Liver (tissue), 8 donors: ENCODE measurements at regions not wholly inside any gene's neighbourhood (a gene's known extent, or its start where the extent isn't known, plus 50 kb on each side); places are given as distances from the start of the nearest gene placed in this dataset.

Source experiments
- DNase-seq: peaks from one replicate; pipeline ENCODE4 v3.0.0-alpha.2; 2017; ENCODE audit warnings: low spot score
- H3K27ac ChIP-seq, 2 donors: one replicate each; pipeline ENCODE4 v1.7.0; 2013; ENCODE audit warnings: inconsistent platforms in 2 of 2, low read length in 2 of 2, control low read depth in 1 of 2, low read depth in 1 of 2, mild to moderate bottlenecking in 1 of 2
- H3K27me3 ChIP-seq, 4 donors: one replicate each; pipeline versions ENCODE4 v1.6.1 to v1.7.0; 2013; ENCODE audit warnings: low read length in 3 of 4, inconsistent platforms in 1 of 4, mild to moderate bottlenecking in 1 of 4, moderate library complexity in 1 of 4; ENCODE audit not compliant: control insufficient read depth in 4 of 4, insufficient read depth in 4 of 4
- H3K36me3 ChIP-seq, 4 donors: one replicate each; pipeline versions ENCODE4 v1.6.1 to v1.7.0; 2013; ENCODE audit warnings: low read length in 3 of 4, mild to moderate bottlenecking in 3 of 4, low read depth in 1 of 4, moderate library complexity in 1 of 4; ENCODE audit not compliant: control insufficient read depth in 4 of 4, insufficient read depth in 3 of 4
- H3K4me1 ChIP-seq, 4 donors: one replicate each; pipeline versions ENCODE4 v1.6.1 to v1.7.0; 2013; ENCODE audit warnings: low read length in 3 of 4, mild to moderate bottlenecking in 3 of 4, moderate library complexity in 1 of 4; ENCODE audit not compliant: control insufficient read depth in 4 of 4, insufficient read depth in 4 of 4
- H3K4me3 ChIP-seq, 3 donors: one replicate each; pipeline versions ENCODE4 v1.6.1 to v1.7.0; 2013; ENCODE audit warnings: low read length in 3 of 3, control low read depth in 1 of 3, low read depth in 1 of 3, mild to moderate bottlenecking in 1 of 3
- H3K9ac ChIP-seq, 2 donors: one replicate each; pipeline ENCODE4 v1.7.0; 2013; ENCODE audit warnings: low read length in 2 of 2, mild to moderate bottlenecking in 2 of 2, moderate library complexity in 2 of 2, control low read depth in 1 of 2, low read depth in 1 of 2
- H3K9me3 ChIP-seq, 4 donors: one replicate each; pipeline versions ENCODE4 v1.6.1 to v1.7.0; 2013; ENCODE audit warnings: low read length in 3 of 4; ENCODE audit not compliant: control insufficient read depth in 4 of 4
- CTCF ChIP-seq: fragments of 150-350 bp; IDR thresholded peaks from 2 replicates; pipeline ENCODE4 v1.5.1; 2017; ENCODE audit warnings: improper control_type of control experiment, low read depth, low read length; ENCODE audit not compliant: missing input control
- EGR1 ChIP-seq, 2 donors: IDR thresholded peaks; 2 replicates each; pipeline ENCODE4 v1.6.1; 2016 to 2018; ENCODE audit warnings: antibody characterized with exemption in 2 of 2, low read depth in 2 of 2
- FOXA1 ChIP-seq: IDR thresholded peaks from 2 replicates; pipeline ENCODE4 v1.6.1; 2016; ENCODE audit warnings: antibody characterized with exemption
- FOXA2 ChIP-seq: IDR thresholded peaks from 2 replicates; pipeline ENCODE4 v1.6.1; 2016; ENCODE audit warnings: antibody characterized with exemption
- GABPA ChIP-seq, 2 donors: IDR thresholded peaks in 1 of 2; conservative IDR thresholded peaks in 1 of 2; 2 replicates each; pipeline ENCODE4 v1.6.1; 2016; ENCODE audit warnings: antibody characterized with exemption in 2 of 2, mild to moderate bottlenecking in 1 of 2, moderate library complexity in 1 of 2
- HNF4A ChIP-seq, 2 donors: conservative IDR thresholded peaks; 2 replicates each; pipeline ENCODE4 v1.6.1; 2016; ENCODE audit warnings: antibody characterized with exemption in 2 of 2, mild to moderate bottlenecking in 2 of 2
- HNF4G ChIP-seq: IDR thresholded peaks from 2 replicates; pipeline ENCODE4 v1.6.1; 2016; ENCODE audit warnings: antibody characterized with exemption
- JUND ChIP-seq, 2 donors: IDR thresholded peaks; 2 replicates each; pipeline ENCODE4 v1.6.1; 2016; ENCODE audit warnings: antibody characterized with exemption in 2 of 2
- NR2F2 ChIP-seq: IDR thresholded peaks from 2 replicates; pipeline ENCODE4 v1.6.1; 2016; ENCODE audit warnings: antibody characterized with exemption
- RAD21 ChIP-seq, 2 donors: IDR thresholded peaks; 2 replicates each; pipeline ENCODE4 v1.6.1; 2016; ENCODE audit warnings: antibody characterized with exemption in 2 of 2, mild to moderate bottlenecking in 2 of 2
- RXRA ChIP-seq, 2 donors: IDR thresholded peaks; 2 replicates each; pipeline ENCODE4 v1.6.1; 2017 to 2018; ENCODE audit warnings: antibody characterized with exemption in 2 of 2, mild to moderate bottlenecking in 1 of 2
- SP1 ChIP-seq: IDR thresholded peaks from 2 replicates; pipeline ENCODE4 v1.6.1; 2018; ENCODE audit warnings: antibody characterized with exemption, mild to moderate bottlenecking
- TAF1 ChIP-seq: conservative IDR thresholded peaks from 2 replicates; pipeline ENCODE4 v1.6.1; 2016; ENCODE audit warnings: antibody characterized with exemption, mild to moderate bottlenecking
- YY1 ChIP-seq: IDR thresholded peaks from 2 replicates; pipeline ENCODE4 v1.6.1; 2016; ENCODE audit warnings: antibody characterized with exemption, mild to moderate bottlenecking
- WGBS: extraction: QIAGEN DNeasy Blood & Tissue Kit; methylation state at CpG from one replicate; pipeline ENCODE4 v1.1.7; 2013; 5-methylcytosine and 5-hydroxymethylcytosine counted together
- TF ChIP-seq, protein P1 (sequence below): IDR thresholded peaks from 2 replicates; pipeline ENCODE4 v1.6.1; 2016; ENCODE audit warnings: antibody characterized with exemption
- TF ChIP-seq, protein P2 (sequence below): IDR thresholded peaks from 2 replicates; pipeline ENCODE4 v1.6.1; 2016; ENCODE audit warnings: antibody characterized with exemption
- TF ChIP-seq, protein P3 (sequence below): IDR thresholded peaks from 2 replicates; pipeline ENCODE4 v1.6.1; 2016; ENCODE audit warnings: antibody characterized with exemption, mild to moderate bottlenecking
- TF ChIP-seq, protein P4 (sequence below): IDR thresholded peaks from 2 replicates; pipeline ENCODE4 v1.6.1; 2016; ENCODE audit warnings: antibody characterized with exemption
- donor health status: healthy.
- donor health status: healthy.
- donor health status: healthy.
- donor health status: healthy.
- donor health status: healthy.

- no peak for TF ChIP-seq HNF4A (conservative IDR thresholded peaks at IDR 0.05)
Observed at GRCh38 chr3:117721866-117722265, 1012.3 kb downstream of the TUSC7 start (continued).

- TF ChIP-seq, protein P1, sequence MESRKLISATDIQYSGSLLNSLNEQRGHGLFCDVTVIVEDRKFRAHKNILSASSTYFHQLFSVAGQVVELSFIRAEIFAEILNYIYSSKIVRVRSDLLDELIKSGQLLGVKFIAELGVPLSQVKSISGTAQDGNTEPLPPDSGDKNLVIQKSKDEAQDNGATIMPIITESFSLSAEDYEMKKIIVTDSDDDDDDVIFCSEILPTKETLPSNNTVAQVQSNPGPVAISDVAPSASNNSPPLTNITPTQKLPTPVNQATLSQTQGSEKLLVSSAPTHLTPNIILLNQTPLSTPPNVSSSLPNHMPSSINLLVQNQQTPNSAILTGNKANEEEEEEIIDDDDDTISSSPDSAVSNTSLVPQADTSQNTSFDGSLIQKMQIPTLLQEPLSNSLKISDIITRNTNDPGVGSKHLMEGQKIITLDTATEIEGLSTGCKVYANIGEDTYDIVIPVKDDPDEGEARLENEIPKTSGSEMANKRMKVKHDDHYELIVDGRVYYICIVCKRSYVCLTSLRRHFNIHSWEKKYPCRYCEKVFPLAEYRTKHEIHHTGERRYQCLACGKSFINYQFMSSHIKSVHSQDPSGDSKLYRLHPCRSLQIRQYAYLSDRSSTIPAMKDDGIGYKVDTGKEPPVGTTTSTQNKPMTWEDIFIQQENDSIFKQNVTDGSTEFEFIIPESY, result no peak
- TF ChIP-seq HNF4G, result no peak
- no peak for TF ChIP-seq NR2F2
- TF ChIP-seq HNF4A (conservative IDR thresholded peaks at IDR 0.05), result no peak
- TF ChIP-seq, protein P2, sequence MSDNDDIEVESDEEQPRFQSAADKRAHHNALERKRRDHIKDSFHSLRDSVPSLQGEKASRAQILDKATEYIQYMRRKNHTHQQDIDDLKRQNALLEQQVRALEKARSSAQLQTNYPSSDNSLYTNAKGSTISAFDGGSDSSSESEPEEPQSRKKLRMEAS, result no peak
- DNase-seq, result no peak
- H3K27ac ChIP-seq, result no peak overlapping the region
- H3K4me1 ChIP-seq, result no peaks in the 10 kb centered on the region
- H3K9ac ChIP-seq, result no peak overlapping the region
- no peaks in the 10 kb centered on the region for H3K27me3 ChIP-seq
- no peak overlapping the region for H3K4me3 ChIP-seq
- 63% methylated on average over 3 of the region's 3 CpGs for WGBS
- no peaks in the 10 kb centered on the region for H3K36me3 ChIP-seq
- H3K9me3 ChIP-seq, result no peaks in the 10 kb centered on the region
Observed at GRCh38 chr3:117722856-117723255, 1013.3 kb downstream of the TUSC7 start.

DNA sequence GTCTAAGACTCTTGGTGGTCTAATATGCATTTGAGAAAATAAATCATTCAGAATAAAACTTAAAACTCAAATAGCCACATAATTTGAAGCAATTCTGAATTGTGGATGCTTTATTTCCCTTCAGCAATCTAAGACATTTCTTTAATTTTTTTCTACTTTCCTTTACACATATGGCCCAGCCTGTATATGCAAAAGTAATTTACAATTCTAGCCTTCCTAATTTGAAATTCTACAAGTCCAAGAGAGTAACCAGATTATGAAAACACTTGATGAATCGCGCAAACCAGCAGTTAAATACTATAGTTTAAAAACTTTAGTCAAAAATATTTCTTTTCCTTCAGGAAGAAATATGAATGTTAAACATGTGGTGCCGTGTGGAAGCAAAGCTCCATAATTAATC lies 1014.2 kb downstream of the TUSC7 start:
- DNase-seq, result no peak
- Histone ChIP-seq H3K4me1 (no peaks in the 10 kb centered on the region), H3K4me3 (no peak overlapping the region), H3K27me3 (peaks cover 0 to 2% (median 0%) of the 10 kb centered on the region in 4 donors), H3K27ac (no peak overlapping the region), H3K9ac (no peak overlapping the region), H3K9me3 (no peaks in the 10 kb centered on the region), H3K36me3 (no peaks in the 10 kb centered on the region)
- WGBS, result 80% methylated on average over 3 of the region's 3 CpGs
- no peak for TF ChIP-seq TAF1
- TF ChIP-seq GABPA (IDR thresholded peaks at IDR 0.05 in 1 of 2, conservative IDR thresholded peaks at IDR 0.05 in 1 of 2), result no peak
- no peak for TF ChIP-seq EGR1 (IDR thresholded peaks at IDR 0.05; ENCODE audit: low read depth in 2 of 2)
- TF ChIP-seq, protein P3, sequence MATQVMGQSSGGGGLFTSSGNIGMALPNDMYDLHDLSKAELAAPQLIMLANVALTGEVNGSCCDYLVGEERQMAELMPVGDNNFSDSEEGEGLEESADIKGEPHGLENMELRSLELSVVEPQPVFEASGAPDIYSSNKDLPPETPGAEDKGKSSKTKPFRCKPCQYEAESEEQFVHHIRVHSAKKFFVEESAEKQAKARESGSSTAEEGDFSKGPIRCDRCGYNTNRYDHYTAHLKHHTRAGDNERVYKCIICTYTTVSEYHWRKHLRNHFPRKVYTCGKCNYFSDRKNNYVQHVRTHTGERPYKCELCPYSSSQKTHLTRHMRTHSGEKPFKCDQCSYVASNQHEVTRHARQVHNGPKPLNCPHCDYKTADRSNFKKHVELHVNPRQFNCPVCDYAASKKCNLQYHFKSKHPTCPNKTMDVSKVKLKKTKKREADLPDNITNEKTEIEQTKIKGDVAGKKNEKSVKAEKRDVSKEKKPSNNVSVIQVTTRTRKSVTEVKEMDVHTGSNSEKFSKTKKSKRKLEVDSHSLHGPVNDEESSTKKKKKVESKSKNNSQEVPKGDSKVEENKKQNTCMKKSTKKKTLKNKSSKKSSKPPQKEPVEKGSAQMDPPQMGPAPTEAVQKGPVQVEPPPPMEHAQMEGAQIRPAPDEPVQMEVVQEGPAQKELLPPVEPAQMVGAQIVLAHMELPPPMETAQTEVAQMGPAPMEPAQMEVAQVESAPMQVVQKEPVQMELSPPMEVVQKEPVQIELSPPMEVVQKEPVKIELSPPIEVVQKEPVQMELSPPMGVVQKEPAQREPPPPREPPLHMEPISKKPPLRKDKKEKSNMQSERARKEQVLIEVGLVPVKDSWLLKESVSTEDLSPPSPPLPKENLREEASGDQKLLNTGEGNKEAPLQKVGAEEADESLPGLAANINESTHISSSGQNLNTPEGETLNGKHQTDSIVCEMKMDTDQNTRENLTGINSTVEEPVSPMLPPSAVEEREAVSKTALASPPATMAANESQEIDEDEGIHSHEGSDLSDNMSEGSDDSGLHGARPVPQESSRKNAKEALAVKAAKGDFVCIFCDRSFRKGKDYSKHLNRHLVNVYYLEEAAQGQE, result no peak
- no peak for TF ChIP-seq HNF4G
- TF ChIP-seq YY1, result no peak
- TF ChIP-seq, protein P1, result no peak
- no peak for TF ChIP-seq FOXA2
- TF ChIP-seq HNF4A (conservative IDR thresholded peaks at IDR 0.05), result no peak
- TF ChIP-seq, protein P4, sequence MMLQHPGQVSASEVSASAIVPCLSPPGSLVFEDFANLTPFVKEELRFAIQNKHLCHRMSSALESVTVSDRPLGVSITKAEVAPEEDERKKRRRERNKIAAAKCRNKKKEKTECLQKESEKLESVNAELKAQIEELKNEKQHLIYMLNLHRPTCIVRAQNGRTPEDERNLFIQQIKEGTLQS, result no peak
- TF ChIP-seq, protein P2, result no peak
- TF ChIP-seq CTCF, result no peak
- no peak for TF ChIP-seq JUND (IDR thresholded peaks at IDR 0.05)
- TF ChIP-seq NR2F2, result no peak
- TF ChIP-seq SP1, result no peak
- no peak for TF ChIP-seq FOXA1
- TF ChIP-seq RXRA (IDR thresholded peaks at IDR 0.05), result no peak
- TF ChIP-seq RAD21 (IDR thresholded peaks at IDR 0.05), result no peak
